NCI-H446 (cell line): ENCODE measurements at regions not wholly inside any gene's neighbourhood (a gene's known extent, or its start where the extent isn't known, plus 50 kb on each side); places are given as distances from the start of the nearest gene placed in this dataset.

ENCODE experiments used
- DNase-seq, 2 experiments: peaks; one replicate each; lab custom pipeline; 2025; lab: John Stamatoyannopoulos, UW

GRCh38 chr3:106611841-106612240 is 743.0 kb upstream of the CBLB start:
- DNase-seq: no peak

DNA sequence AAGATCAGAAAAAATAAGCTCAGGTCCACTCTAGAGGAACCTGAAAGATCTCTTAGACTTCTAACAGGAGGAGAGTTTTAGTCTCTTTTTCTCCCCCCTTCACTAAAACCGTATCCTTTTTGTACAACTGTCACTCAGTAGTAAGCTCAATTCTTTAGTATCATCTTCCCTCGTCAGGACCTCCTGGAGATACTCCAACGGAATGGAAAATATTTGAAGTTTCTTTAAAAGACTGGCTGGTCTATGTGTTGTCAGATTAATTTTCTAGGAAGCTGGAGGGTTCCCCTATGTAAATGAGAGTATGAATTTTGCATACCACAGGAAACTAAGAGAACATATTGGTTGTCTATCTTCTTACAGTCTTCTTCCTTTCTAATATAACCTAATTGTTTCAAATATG is 747.7 kb upstream of the CBLB start:
- DNase-seq: no peak

GRCh38 chr3:106617276-106617675 is 748.5 kb upstream of the CBLB start:
- DNase-seq: no peak

GRCh38 chr3:106620646-106621045 is 751.8 kb upstream of the CBLB start:
- no peak for DNase-seq

GRCh38 chr3:106624154-106624553 is 753.1 kb upstream of the CCDC54 start:
- DNase-seq: no peak

DNA sequence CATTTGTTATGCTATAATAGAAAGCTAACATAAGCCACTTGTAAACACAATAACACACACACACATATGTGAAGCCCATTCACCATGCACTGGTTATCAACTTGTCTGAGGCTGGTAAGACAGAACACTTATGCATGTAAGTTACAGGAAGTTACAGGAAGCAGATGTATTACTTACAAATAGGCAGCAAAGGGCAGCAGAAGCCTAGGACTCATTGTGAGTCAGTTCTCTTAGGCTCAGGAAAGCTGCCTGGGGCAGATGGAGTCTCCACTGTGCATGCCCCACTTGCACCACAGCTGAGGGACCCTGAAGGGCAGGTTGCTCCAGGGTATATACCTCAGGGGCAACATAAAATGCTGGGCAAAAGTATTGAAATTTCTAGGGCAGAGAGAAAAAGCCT is 748.8 kb upstream of the CCDC54 start:
- DNase-seq: no peak

DNA sequence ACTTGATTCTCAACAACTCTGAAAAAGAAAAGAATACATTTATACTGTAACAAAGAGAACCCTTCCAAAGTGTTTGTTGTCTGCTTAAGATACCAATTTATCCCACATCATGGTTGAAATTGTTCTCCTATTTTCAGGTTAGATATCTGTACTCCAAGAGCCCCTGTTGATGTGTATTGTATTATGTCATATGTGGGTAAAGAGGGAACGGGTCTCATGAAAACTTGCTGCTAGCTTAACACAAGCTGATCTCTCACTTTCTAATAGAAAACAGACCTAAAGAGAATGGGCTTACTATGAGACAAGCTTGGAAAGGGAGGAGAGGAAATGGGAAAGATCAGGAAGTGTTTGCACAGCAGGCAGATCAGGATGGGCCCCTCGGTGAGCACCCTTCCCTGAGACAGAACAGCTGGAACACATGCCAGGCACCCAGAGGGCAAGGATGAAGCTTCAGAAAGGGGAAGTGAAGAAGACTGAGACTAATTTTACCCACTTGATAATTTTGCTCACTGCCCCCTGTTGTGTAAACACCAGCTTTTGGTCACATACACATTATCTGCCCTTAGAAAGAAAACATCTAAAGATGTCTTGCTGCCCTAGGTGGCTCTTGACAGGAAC is 747.9 kb upstream of the CCDC54 start:
- DNase-seq: no peak

GRCh38 chr3:106631373-106632108 is 745.7 kb upstream of the CCDC54 start:
- no peak for DNase-seq

- DNase-seq: no peak
Measured at GRCh38 chr3:106635271-106635670, 742.0 kb upstream of the CCDC54 start.

DNA sequence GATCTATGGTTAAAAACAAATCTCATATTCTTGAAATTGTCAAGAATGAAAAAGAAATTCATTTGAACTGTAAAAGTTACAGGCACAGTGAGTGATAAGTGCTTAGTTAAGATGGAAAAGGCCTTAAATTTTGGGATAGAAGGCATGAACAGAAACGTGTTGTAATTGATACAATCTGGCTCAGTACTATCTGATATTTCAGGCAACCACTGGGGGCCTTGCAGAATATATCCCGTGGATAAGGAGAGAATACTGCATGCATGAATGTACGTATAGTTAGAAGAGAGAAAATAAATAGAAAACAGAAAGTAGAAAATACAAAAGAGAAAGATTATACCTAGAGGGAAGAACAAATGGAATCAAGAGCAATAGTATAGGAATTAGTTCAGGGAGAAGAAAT is 741.4 kb upstream of the CCDC54 start:
- DNase-seq: no peak

GRCh38 chr3:106640353-106640752 is 736.9 kb upstream of the CCDC54 start:
- no peak for DNase-seq

- no peak for DNase-seq
Measured at GRCh38 chr3:106642161-106642560, 735.1 kb upstream of the CCDC54 start.

GRCh38 chr3:106643684-106644161 is 733.5 kb upstream of the CCDC54 start:
- no peak for DNase-seq

- DNase-seq: no peak
Measured at GRCh38 chr3:106673926-106674569, 703.2 kb upstream of the CCDC54 start.

DNA sequence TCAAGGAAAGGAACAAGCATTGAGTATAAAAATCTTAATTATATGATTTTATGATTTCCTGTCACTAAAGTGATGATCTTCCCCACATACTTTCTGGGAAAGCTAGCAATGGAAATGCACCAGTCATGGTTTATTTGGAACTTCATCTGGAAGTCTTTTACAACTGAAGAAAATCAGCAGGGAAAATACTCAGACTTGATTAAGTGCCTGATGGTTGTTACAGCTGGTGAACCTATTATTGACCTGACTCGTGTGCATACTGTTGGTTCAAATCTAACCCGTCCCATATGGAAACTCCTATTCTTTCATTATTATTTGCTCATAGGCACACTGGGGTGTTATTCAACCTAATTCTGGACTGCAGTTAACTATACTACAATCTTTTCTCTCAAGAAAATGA is 701.8 kb upstream of the CCDC54 start:
- DNase-seq: no peak

DNA sequence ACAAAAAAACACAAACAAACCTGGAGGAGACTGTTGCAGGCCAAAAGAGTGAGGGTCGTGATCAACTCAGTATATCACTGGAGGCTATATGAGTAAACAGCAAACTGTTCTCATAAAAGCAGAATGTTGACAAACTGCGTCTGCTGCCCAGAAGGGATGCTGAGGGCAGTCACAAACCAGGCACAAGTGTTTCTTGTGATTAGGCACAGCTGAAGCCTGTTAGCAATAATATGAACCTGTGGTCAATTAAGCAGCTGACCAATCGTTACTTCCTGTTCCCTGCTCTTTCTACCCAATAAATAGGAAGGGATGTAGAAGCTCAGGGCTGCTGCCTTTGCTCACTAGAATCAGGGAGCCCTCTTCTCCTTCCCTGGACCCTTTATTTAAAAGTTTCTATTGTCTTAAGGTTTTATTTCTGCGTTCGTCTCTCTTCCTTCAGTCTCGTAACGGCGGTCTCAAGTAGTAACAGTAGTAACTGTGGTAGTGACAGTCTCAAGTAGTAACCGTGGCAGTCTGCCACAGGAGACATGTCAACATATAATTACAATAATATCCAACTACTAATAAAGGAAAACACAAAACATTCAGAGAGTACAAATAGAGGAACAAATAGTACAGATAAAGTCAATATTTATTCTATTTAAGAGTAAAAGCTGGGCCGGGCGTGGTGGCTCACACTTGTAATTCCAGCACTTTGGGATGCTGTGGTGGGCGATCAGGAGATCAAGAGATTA is 698.4 kb upstream of the CCDC54 start:
- no peak for DNase-seq

DNA sequence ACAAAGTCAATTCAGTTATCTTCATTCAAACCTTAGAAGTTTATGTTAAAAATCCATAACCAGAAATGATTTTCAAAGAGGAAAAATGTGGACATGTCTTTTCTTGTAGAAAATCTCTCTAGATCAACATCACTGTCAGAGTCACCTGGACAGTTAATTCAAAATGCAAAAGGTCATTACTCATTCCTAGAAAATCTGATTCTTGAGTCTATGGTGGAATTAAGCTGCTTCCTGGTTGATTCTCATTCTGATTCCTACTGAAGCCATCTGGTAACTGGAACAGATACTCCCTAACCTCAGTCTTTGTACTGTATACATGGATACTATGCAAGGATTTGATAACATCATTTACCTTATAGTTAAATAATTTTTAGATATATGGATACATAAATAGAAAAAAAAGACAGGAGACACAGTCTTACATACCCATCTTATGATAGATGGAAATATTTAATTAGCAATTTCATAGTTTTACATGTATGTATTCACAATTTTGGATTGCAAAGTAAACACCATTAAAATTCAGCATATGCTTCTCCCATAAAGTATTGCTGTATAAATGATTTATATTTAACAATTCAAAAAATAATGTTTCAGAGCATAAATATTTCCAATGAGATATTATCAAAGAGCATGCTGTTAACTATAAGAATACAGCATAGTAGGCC is 693.2 kb upstream of the CCDC54 start:
- peak in 1 of 2 experiments; percentile 10 for DNase-seq

- DNase-seq: no peak
Measured at GRCh38 chr3:106685745-106686144, 691.5 kb upstream of the CCDC54 start.

- no peak for DNase-seq
Measured at GRCh38 chr3:106687905-106688304, 689.3 kb upstream of the CCDC54 start.

DNA sequence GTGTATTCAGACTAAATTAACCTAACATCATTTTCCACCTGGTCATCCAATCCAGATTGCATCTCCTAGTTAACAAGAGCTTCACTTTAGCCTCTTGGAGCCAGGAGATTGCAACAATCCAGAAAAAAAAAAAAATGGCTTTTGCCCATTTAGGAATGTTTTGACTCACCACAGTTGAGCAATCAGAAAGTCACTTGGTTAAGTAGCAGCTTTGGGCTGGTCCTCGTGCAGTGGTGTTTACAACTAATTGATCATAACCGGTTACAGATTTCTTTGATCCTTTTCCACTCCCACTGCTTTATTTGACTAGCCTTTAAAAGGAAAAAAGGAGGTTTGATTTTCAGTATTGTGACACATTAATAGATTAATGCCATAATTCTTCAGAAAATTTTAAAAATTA is 688.8 kb upstream of the CCDC54 start:
- peak in 1 of 2 experiments; percentile 1 for DNase-seq

DNA sequence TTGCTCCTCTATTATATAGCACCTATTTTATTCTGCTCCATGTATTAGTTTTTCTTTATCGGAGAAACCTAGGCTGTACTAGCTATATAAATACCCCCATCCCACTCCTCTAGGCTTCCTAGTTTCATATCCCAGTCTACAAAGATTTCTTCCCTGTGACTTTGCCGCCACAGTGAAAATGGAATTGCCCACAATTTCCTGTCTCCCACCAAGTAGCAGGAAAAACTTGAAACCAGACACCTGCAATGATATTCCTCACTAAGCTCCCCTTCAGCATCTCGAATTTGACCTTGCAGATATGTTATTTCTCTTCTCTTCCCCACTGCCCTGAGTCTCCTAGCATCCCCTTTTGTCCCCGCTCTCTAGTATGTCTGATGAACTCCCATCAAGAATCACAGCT is 685.8 kb upstream of the CCDC54 start:
- DNase-seq: no peak

GRCh38 chr3:106692624-106693023 is 684.6 kb upstream of the CCDC54 start:
- no peak for DNase-seq
